ENCODE measurements at regions not wholly inside any gene's neighbourhood (a gene's known extent, or its start where the extent isn't known, plus 50 kb on each side); places are given as distances from the start of the nearest gene placed in this dataset.

DNA sequence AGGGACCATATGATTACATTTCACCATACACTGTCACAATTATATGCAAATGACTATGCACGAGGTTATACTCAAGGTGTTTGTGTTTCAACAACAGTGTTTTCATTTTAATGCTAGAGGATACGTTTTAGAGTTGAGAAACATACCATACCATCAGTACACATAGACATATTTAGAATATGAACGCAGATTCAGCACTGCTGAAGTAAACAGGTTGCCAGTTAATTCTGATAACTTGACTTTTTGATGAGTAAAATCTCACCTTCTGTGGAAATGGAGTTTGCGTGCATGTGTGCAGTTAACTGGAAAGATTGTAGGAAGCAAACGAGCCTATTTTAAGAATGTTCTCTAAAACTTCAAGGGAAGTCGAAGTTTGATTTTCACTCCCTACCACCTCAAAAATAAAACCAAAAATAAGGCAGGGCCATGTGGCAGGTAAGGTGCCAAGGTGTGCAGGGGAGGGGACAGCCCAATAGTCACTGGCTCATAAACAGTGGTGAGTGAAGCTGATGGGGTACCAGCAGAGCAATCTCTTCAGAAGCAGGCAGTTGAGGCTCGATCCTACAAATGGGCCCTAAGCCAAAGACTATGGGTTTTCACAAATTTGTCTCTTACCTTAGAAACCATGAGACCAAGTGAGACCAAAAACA lies 213.1 kb downstream of the IKZF2 start:
- Histone ChIP-seq H3K9me3 (no peaks in the 10 kb centered on the region), H3K27ac (no peak overlapping the region), H3K36me3 (no peaks in the 10 kb centered on the region), H3K4me3 (no peak overlapping the region), H3K27me3 (no peaks in the 10 kb centered on the region), H3K4me1 (no peaks in the 10 kb centered on the region)
- TF ChIP-seq, protein P1, sequence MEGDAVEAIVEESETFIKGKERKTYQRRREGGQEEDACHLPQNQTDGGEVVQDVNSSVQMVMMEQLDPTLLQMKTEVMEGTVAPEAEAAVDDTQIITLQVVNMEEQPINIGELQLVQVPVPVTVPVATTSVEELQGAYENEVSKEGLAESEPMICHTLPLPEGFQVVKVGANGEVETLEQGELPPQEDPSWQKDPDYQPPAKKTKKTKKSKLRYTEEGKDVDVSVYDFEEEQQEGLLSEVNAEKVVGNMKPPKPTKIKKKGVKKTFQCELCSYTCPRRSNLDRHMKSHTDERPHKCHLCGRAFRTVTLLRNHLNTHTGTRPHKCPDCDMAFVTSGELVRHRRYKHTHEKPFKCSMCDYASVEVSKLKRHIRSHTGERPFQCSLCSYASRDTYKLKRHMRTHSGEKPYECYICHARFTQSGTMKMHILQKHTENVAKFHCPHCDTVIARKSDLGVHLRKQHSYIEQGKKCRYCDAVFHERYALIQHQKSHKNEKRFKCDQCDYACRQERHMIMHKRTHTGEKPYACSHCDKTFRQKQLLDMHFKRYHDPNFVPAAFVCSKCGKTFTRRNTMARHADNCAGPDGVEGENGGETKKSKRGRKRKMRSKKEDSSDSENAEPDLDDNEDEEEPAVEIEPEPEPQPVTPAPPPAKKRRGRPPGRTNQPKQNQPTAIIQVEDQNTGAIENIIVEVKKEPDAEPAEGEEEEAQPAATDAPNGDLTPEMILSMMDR (IDR thresholded peaks at IDR 0.05), result no peak
- intact Hi-C loops (cut with DNase I), result no loop called here
- ATAC-seq, result no peak
- no peak for DNase-seq

DNA sequence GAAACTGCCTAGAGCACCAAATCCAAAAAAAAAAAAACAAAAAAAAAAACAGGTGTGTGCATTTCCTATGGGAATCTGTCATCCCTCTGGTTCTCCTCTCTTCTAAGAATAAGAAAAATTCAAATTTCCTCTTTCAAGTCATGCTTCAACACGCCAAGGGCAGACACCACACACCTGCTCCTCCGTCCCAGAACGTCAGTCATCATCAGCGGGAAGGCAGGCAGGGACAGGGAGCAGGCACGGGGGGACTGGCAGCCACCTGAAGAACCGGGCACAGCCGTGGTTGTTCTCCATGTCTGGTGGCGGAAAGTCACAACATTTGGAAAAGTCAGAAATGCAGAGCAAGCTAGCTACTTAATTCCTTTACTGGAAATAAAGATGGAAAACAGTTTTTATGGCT lies 214.8 kb downstream of the IKZF2 start:
- Histone ChIP-seq H3K36me3 (no peaks in the 10 kb centered on the region), H3K4me3 (no peak overlapping the region), H3K9me3 (no peaks in the 10 kb centered on the region), H3K27ac (no peak overlapping the region), H3K4me1 (no peaks in the 10 kb centered on the region), H3K27me3 (no peaks in the 10 kb centered on the region)
- TF ChIP-seq, protein P1 (IDR thresholded peaks at IDR 0.05), result no peak
- intact Hi-C loops (cut with DNase I), result no loop called here
- ATAC-seq (no peak), DNase-seq (no peak)

DNA sequence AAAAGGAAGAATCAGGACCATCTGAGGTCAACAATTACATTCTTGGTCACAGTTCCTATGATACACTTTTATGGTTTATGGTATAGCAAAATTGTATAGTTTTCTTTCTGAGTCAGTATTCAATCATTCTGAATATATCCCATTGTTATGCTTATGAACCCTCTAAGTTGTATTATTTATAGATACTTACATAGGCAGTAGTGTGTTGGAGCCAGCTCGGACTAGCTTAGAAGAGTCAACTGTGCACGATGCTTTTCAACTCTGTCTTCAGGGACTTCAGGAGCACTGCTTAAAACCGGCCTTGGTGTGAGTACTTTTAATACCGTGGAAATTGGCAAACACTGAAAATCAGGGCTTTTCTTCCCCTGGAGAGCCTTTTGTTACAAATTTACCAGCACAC lies 215.7 kb downstream of the IKZF2 start:
- H3K4me1 ChIP-seq, result no peaks in the 10 kb centered on the region
- intact Hi-C loops (cut with DNase I), result no loop called here
- TF ChIP-seq, protein P1 (IDR thresholded peaks at IDR 0.05), result no peak
- H3K27me3 ChIP-seq, result no peaks in the 10 kb centered on the region
- no peaks in the 10 kb centered on the region for H3K9me3 ChIP-seq
- ATAC-seq, result no peak
- DNase-seq, result no peak
- no peaks in the 10 kb centered on the region for H3K36me3 ChIP-seq
- H3K27ac ChIP-seq, result no peak overlapping the region
- no peak overlapping the region for H3K4me3 ChIP-seq

DNA sequence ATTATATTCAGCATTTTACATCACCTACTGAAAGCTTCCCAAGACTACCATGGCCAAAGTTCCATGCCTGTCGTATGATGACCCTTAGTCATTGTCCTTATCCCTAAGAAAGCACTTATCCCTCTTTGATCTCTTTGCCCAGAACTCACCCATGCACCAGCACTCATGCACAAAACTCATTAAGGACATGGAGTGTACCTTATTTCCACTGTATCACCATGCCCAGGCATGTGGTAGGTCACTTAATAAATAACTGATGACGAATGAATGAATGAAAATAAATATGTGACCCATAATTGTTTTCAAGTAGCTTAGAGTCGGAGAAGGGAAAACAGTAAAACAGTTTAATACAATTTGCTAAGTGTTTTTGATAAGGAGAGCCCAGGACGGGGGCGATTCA lies 220.1 kb downstream of the IKZF2 start:
- Histone ChIP-seq H3K9me3 (no peaks in the 10 kb centered on the region), H3K4me3 (no peak overlapping the region), H3K36me3 (no peaks in the 10 kb centered on the region), H3K27me3 (no peaks in the 10 kb centered on the region), H3K4me1 (no peaks in the 10 kb centered on the region), H3K27ac (no peak overlapping the region)
- TF ChIP-seq, protein P1 (IDR thresholded peaks at IDR 0.05), result no peak
- no peak for ATAC-seq
- no peak for DNase-seq
- intact Hi-C loops (cut with DNase I), result no loop called here

DNA sequence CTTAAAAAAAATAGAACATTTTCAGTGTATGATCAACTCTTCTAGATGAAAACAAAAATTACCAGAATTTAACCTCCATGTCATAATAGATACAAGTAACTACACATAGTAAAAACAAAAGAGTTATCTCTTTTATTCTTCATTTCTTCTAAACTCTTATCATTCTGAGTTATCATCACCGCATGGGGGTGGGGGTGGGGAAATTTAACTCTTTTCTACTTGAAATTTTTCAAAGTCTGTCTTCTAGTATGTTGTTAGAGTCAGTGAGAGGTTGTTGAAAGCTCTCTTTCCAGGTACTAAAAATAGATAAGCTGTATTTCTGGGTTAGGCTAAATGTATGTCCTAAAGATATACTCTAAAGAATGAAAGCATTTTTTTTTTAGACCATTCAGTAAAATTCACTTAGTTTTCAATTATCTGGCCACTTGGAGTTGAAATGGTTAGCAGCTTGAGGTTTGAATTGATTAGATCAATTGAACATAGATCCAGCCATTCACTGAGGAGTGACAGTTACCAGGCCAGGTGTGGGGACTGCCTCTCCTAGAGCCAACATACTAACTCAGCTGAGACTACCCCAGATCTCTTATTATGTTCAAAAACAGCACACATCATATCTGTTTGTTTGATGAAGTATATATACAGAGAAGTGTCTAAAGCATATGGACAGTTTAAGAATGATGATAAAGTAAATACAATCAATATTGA lies 220.7 kb downstream of the IKZF2 start:
- ATAC-seq (no peak), DNase-seq (no peak)
- no peak overlapping the region for H3K4me3 ChIP-seq
- intact Hi-C loops (cut with DNase I), result no loop called here
- TF ChIP-seq, protein P1 (IDR thresholded peaks at IDR 0.05), result no peak
- H3K27ac ChIP-seq, result no peak overlapping the region
- H3K27me3 ChIP-seq, result no peaks in the 10 kb centered on the region
- H3K36me3 ChIP-seq, result no peaks in the 10 kb centered on the region
- no peaks in the 10 kb centered on the region for H3K9me3 ChIP-seq
- H3K4me1 ChIP-seq, result no peaks in the 10 kb centered on the region

Measured in upper lobe of right lung (tissue), 1 donor.